ENCODE measurements at regions not wholly inside any gene's neighbourhood (a gene's known extent, or its start where the extent isn't known, plus 50 kb on each side); places are given as distances from the start of the nearest gene placed in this dataset.
A peak's percentile ranks its signal among the peaks of the same experiment; 100 is the strongest.
"Not testable (repeated sequence)": the region's sequence is repeated elsewhere in the genome, so short reads cannot be mapped to it uniquely, and the experiment has no call there.

DNA sequence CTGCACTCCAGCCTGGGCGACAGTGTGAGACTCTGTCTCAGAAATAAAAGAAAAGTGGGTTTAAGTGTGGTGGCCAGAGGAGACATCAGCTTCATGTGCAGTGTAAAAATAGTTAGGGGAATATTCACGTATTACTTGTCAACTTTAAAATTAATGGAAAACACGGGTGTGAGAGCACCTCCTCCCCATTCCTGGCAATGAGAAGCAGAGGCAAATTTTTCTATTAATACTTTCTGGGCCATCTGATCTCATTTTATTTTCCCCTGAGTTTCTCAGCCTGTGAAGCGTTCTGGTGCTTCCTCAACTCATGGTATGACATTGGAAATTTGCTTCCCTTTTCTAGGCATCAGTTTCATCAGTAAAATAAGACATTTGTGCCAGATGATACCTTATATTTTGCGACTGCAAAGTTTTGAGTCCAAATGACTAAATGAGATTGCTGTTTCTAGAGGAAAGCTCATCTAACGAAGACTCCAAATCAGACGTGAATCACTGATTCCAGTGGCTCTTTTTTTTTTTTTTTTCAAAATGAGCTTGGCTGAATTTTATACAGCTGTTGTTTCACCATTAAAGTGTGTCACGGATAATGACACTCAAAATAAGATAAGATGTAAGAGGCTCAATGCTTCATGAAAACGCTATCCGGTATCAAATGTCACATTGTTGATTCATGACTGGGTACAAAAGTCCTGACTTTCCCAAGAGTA, 104.6 kb downstream of the MSX2 start:
- no peak for DNase-seq

DNA sequence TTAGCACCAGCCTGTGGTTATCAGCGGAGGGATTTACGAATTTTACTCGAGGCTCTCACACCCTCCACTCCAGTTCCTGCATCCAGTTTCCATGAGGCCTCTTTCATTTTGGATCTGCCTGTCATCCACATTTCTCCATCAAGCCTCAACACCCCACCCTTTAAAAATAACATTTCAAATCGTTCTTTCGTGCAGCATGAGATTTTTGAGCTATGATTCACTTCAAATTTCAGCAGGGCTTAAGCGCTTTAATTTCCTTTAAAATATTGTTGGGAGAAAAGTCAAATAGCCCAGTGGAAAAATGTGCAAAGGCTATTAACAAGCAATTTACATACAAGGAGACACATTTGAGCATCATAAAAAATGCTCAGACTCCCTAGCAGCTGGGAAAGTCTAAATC, 103.2 kb downstream of the MSX2 start:
- DNase-seq, result no peak

DNA sequence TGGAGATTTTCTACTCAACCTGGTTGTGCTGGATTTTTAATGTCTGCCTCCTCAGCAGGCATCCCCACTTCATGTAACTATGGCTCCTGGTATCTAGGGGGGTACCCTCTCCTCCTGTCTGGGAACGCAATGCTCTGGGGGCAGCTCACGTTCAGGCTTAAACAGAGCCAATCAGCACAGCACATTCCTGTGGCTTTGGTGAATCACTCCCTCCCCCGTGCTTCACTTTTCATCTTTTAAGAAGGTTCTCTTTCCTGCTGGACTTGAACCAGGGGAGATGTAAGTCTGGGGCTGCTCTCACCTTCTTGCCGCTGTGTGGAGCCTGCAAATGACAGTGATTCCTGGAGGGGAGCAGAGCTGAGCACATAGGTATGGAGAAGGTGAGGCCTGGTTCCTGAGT, 101.2 kb downstream of the MSX2 start:
- no peak for DNase-seq

DNA sequence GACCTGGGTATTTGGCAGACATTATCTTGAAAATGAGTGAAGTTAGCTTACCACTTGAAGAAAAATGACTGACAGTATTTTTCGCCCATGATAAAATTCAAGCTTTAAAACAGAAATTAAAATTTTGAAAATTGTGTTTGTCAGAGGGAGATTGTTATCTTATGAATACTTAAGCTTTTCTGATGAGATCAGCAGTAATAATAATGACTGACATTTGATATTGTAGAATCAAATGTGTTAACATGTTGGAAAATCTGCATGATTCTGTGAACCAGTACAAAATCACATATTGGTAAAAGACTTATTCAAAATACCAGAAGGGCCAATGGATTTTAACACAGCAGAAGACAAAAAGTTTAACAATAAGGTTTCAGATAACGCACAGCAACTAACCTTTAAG, 94.0 kb downstream of the MSX2 start:
- no peak for DNase-seq

DNA sequence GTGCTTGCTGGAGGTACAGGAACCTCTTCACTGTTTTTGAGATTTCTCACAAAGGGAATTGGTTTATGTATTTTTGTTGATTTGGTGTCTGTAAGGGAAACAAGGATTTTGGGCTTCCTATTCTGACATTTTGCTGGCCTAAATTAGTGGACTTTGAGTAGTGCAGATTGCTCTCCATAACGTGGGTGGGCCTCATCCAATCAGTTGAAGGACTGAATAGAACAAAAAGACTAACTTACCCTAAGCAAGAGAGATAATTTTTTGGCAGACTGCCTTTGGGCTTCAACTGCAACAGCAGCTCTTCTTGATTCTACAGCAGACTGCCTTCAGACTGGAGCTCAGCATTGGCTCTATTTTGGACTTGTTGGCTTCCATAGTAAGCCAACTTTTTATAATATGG, 93.2 kb downstream of the MSX2 start:
- DNase-seq, result no peak

DNA sequence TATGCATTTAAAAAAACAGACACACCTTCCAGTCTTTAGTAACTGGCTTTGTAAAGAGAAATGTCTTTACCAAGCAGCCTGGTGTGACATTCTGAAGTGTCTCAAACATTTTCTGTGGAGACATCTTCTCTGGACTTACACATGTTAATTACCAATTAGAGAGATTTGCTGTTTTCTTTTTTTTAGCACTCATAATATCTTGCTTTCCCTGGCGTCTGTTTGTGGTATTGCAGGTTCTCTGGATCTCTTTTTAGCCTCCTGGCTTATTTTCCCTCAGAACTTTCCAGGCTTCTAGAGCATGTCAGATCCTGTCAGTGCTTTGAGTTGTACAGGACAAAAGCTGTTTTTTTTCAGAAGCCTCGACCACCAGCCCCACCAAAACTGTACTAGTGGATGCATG, 92.5 kb downstream of the MSX2 start:
- no peak for DNase-seq

DNA sequence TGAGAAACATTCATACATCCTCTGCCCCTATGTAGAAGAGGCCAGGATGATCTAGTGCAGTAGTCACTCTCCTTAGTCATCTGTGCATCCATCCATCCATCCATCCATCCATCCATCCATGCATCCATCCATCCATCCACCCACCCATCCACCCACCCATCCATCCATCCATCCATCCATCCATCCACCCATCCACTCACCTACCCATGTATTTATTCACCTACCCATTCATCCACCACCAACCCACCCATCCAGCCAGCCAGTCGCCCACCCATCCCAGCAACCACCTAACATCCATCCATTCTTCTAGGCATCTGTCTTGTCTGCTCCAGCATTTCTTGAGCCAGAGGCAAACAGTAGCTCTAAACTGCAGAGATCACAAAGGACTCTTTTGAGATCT, 87.1 kb downstream of the MSX2 start:
- no peak for DNase-seq

DNA sequence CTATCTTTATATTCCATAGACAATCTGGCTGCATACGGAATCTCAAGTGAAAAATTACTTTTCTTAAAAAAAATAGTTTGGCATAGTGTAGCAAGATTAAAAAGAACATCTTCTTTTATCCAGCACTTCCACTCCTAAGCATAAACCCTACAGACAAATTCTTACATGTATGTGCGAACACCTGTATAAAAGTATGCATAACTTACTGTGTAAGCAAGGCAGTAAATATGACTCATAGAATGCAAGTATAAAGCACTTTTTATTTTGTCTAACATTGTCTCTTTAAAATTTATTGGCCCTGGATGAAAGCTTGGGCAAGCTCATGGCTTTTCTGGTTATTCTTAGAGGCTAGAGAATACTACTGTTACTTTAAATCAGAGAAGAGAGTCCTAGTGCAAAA, 86.4 kb downstream of the MSX2 start:
- DNase-seq, result no peak

DNA sequence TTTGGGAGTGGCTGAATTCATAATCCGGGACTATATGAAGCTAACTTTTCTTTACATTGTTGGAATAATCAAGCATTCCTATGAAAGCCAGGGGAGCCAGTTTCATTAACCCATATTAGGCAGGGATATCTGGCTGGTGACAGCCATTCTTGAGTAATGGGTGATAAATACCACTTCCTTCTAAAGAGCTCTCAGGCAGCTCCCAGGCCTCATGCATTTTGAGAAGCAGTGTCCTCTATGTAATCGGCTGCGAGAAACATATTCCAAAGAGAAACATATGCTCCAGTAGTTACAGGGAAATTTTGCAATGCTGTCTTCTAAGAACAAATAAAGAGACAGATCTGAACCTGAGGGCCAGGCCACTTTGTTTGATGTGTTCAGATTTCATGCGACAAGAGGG, 83.1 kb downstream of the MSX2 start:
- no peak for DNase-seq

DNA sequence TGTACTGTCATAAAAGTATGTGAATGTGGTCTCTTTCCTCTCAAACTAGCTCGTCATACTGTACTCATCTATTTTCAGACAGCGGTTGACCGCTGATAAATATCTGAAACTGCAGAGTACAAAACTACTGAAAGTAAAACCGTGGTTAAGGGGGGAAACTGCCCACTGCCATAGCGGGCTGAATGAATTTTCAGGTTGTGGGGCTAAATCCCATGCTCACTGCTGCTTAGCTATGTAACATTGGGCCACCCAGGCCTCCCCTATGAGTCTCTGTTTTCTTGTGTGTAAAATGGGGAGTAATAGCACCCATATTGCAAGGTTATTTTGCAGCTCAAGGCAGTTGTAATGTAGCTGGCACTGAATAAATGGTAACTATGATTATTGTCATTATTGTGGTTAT, 82.3 kb downstream of the MSX2 start:
- no peak for DNase-seq

DNA sequence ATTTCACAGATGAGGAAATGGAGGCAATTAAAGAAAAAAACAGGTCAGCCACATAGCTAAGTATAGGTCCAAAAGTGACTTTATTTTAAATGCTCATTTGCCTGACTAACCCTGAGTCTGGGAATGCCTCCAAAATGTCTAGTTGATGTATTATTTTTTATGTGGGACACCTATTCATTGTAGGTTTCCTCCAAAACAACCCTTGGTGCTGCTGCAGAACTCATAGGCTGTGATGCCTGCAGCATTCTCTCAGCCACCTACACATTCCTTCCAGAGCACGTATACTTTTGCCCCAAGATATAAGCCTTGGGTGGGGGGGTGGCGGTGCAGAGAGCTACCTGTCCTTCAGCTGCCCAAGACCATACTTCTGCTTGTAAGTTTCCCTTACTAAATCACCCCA, 77.4 kb downstream of the MSX2 start:
- no peak for DNase-seq

DNA sequence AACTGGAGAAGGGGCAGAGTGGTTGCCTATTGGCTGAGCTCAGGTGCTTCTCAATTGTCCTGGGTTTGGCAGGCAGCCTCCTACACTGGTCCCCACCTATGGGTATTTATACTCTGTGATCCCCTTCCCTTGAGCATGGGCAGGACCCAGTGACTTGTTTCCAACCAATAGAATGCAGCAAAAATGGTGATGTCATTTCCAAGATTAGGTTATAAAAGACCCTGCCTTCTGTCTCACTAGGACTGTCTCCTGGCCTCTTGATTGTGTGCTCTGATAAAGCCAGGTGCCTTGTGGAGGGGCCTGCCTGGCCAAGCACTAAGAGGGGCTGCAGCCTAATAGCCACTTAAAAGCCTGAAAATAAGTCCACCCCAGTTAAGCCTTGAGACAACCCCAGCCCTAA, 76.1 kb downstream of the MSX2 start:
- no peak for DNase-seq

DNA sequence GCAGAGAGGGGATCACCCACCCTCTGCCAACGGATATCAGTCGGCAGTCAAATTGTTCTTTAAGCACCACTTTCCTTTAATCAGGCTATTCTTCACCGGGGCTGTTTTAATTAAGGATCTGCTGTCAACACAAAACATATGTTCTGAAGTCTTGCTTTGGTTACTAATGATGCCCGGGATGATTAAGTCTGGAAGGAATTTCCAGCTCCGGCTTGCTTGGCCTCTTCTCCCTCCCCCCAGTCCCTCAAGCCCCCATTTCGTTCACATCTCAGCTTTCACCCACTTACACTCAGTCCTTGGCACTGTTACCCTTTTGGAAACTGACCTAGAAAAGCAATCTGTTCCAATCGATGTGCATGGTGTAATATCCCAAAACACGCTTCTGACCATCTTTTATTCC, 74.7 kb downstream of the MSX2 start:
- DNase-seq, result no peak

DNA sequence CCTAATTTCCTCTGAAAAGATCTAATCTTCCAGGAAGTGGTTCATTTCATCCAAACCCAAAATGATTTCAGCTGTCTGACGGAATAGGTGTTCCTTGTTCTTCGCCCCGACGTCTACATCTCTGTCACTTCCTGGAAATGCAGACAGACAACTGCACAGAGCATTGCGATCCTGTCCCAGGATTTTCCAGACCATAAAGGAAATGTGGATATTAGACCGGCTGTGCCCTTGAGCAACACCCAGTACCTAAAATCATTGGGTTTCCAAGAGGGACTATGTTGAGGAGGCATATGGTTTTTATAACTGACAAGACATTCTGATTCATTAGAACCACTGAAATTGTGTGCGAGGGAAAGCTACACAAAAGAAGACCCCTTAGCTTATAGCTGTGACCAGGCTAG, 74.2 kb downstream of the MSX2 start:
- DNase-seq, result no peak

DNA sequence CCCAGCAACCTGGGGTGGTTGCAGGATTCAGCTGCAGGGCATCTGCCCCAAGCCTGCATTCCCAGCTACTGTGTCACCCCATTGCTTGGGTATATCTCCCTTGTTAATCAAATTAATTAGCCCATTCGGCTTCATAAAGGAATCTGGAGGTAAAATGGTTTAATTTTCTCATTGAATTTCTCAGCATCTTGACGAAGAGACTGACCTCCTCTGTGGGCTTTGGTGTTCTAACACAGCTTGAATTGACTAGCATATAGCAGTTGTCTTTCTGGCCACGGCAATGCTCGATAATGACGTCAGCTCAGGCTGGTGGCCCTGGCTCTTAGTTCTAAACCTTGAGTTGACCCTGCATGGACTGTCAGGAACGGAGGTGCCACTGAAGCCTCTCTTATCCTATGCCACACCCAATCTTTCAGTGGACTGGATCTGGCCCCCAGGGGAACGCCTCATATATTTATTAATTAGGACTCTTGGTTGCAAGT, 72.4 kb downstream of the MSX2 start:
- no peak for DNase-seq

DNA sequence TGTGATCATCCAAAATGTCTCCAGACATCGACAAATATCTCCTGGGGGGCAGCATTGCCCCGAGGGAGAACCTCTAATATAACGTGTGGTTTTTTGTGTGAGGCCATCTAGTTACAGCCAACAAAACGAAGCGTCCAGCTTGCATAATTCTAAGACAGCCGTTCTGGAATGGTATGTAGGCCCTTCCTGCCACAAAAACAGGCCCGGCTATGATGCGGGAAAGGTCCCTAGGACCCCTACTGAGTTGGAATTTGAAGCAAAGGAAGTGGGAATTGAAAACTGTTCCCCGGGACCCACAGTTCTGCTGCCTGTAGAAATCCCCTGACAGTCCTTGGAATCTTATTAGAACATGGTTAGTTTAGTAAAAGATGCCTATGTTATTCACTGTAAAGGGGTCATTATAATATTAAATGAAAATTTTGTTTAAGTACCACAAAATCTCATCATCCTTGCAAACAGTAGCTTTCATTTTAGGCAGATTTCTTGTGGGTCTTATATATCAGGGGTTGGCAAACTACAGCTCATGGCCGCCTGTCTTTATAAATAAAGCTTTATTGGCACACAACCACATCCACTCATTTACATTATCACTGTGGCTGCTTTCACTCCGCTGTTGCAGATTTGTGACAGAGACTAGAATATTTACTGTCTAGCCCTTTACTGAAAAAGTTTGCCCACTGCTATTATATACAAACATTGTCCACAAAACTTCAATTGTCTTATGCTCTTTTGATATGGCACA, 70.7 kb downstream of the MSX2 start:
- no peak for DNase-seq

DNA sequence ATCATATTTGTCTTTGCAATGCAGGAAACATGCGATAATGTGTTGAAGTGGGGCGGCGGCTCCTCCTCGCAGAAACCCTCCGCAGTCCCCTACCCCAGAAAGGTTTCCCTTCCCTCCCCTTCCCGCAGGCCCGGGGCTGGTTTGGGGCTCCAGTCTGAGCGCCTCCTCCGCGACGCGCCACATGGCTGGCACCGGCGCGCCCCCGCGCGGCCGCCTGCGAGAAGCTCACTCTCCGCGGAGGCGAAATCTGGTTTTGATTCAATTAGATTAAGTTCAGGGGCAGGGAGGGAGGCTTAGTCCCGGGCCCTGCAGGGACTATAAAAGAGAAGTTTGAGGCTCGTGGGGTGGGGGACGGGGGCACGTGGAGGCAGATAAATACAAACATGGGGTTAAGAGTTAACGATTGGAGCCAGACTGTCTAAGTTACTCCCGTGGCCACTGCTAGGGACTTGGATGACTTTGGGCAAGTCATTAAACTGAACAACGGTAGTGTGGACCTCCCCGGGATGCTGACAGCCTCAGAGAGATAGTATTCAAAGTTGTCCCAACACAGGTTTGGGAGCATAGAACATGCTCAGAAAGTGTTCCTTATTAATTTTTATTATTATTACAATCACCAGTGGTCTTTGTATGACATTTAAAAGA, 69.4 kb downstream of the MSX2 start:
- DNase-seq, result peak; percentile 71

DNA sequence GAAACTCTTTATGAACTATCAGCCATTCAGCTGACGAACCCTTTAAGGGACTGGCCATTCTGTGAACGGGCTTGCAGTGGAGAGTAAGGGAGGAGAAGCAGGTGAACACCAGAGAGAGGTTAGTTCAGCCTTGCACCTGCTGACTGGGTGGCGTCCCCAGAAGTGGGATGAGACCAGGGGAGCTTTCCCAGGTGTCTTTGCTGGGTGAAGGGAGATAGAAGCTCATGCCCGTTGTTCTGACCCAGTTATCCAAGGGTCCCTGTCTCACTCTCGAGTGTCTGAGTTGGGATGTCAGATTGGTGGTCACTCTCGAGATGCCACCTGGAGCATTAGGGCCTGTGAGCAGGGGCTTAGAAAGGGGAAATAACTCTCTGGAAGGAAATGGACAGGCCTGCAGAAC, 68.7 kb downstream of the MSX2 start:
- DNase-seq, result no peak

DNA sequence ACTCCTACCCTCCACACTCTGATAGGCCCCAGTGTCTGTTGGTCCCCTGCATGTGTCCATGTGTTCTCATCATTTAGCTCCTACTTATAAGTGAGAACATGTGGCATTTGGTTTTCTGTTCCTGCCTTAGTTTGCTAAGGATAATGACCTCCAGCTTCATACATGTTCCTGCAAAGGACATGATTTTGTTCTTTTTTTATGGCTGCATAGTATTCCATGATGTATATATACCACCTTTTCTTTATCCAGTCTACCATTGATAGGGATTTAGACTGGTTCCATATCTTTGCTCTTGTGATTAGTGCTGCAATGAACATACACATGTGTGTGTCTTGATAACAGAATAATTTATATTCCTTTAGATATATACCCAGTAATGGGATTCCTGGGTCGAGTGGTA, 67.9 kb downstream of the MSX2 start:
- DNase-seq, result not testable (repeated sequence)

DNA sequence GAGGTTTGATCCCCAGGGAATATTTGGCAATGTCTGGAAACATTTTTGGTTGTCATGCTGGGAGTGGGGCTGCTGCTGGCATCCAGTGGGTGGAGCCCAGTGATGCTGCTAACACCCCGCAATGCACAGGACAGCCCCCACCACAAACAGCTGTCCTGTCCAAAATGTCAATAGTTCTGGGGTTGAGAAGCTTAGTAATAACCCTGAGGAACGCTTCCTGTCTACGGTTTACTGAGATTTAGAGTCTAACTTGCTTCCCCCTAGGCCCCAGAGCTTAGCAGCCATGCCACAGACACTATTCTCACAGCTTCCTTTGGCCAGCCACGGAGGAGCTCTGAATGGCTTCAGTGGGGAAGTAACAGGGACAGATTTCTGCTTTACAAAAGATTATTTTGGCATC, 66.5 kb downstream of the MSX2 start:
- DNase-seq, result no peak

DNA sequence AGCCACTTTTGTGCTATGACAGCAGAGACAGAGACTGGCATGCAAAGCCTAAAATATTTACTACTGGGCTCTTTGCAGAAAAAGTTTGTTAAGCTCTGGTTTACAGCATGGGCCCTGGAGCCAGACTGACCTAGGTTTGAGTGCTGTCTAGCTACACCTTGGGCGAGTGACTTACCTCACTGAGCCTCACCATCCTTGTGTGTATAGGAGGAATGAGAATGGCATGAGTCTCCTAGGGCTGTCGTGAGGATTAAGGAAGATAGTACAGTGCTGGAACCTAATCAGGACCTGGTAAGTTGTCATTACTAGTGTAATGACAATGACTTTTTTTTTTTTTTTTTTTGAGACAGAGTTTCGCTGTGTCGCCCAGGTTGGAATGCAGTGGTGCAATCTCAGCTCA, 65.2 kb downstream of the MSX2 start:
- no peak for DNase-seq

DNA sequence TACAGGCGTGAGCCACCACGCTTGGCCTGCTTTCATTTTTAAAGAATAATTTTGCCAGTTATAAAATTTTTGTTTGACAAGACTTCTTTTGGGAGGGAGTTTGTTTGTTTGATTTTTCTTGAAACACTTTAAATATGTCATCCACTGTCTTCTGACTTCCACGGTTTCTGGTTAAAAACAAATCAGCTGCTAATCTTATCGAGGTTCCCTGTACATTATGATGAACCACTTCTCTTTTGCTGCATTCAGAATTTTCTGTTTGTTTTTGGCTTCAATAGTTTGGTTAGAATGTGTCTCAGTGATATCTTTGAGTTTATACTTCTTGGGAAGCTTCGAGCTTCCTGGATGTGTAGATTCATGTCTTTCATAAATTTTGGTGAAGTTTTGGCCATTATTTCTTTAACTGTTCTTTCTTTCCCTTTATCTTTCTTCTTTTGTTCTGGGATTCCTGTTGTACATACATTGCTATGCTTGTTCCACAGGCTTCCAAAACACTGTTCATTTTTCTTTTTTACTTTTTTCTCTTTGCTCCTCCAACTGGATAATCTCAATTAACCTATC, 60.8 kb downstream of the MSX2 start:
- no peak for DNase-seq
